Activated CD4-positive, alpha-beta T cell treated with anti-CD3 and anti-CD28 coated beads, Interleukin-2, amount 50 U/mL, for 24 hours (primary cell): ENCODE measurements at regions not wholly inside any gene's neighbourhood (a gene's known extent, or its start where the extent isn't known, plus 50 kb on each side); places are given as distances from the start of the nearest gene placed in this dataset.
"Not testable (repeated sequence)": the region's sequence is repeated elsewhere in the genome, so short reads cannot be mapped to it uniquely, and the experiment has no call there.

Experiments used
- DNase-seq, 2 donors: peaks; one replicate each; pipeline ENCODE4 v3.0.0-alpha.2; 2020; ENCODE audit warnings: low read depth in 1 of 2, low spot score in 1 of 2

DNA sequence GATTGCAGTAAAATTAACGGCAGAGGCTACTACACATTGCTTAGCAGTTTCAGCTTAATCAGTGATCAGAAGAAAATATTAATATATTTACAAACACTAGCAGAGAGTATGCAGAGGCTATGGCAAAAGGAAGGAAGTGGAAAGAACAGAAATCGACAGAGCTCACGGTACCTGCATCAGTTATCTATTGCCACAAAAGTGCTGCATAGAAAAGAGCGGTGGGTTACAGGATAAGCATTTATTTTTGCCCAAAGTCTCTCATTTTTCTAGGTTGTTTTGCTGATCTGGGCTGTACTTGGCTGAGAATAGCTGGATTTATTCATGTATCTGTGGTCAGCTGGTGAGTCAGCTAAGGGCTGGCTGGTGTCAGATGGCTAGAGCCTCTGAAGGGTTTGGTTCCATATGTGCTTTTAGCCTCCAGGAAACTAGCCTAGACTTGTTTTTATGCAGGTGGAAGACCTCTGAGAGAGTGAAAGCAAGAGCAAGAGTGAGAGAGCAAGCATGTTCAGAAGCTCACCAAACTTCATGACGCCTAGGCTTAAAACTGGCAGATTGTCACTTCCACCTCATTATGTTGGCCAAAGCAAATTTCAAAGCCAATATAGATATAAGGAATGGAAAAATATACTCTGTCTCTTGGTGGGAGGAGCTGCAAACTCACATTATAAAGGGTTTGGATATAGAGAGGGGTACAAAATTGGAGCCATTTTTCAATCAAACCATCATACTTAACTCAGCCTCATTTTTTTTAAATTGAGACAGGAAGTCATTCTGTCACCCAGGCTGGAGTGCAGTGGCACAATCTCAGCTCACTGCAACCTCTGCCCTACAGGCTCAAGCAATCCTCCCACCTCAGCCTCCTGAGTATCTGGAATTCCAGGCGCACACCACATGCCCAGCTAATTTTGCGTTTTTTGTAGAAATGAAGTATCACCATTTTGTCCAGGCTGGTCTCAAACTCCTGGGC lies 153.2 kb upstream of the RPL34 start:
- DNase-seq, result no peak

DNA sequence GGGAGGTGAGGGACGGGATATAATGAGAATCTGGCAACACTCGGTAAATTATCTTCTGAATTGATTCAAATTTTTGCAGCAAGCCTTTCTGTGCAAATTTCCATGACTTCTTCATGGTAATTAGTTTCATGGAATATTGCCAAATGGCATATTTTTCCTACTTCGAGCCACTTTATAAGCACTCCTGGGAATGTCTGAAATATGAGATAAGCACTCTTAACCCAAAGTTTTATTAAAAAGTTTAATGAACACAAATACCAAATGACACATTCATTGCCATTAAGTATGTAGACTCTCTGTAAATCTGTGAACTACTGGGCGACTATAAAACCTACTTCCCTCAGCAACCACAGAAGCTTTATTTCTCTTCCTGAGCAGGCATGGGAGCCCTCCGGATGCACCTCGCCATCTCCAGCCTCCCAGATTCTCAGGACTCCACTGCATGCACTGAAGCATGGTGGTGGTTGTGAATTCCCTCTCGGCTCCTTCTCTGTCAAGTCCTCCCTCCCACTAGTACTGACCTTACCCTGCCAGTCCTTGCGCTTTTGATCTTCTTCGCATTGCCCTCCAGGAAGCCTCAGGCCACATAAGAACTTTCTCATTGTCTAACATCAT lies 154.4 kb upstream of the RPL34 start:
- no peak for DNase-seq

GRCh38 chr4:108458681-108459080 lies 161.7 kb upstream of the RPL34 start:
- no peak for DNase-seq

DNA sequence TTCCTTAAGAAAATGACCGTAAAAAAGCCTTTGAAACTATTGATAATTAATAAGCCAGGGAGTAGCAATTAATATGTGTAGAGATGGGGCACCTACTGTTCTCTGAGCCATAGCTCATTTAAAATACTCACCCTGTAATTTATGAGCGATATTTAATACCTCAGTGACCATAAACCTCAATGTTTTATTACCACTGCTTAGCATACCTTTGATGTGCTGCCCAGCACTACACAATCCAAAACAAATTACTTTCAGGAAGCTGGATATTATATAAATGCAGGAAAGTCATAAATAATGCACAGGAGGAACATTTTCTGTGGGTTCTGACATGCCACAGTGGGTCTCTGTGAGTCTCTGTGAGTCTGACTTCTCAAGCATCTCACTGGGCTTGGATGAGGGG lies 166.1 kb upstream of the RPL34 start:
- DNase-seq, result no peak

DNA sequence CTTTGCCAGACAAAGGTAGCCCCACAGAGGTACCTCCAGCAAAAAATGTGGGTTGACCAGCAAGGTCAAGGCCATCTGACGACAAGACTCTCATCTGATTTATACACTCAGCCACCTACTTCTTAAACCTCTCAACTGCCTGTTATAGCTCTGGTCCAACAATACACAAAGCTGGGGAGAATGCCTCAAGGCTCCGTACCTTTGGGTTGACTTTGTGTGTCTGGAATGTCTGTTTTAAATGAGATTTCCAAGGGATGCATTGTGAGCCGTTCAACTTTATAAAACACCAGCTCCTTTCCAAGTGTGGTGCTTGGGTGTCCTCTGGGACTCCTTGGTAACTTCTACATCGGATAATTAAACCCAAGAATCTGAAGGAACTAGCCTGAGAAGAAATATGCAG lies 167.0 kb upstream of the RPL34 start:
- no peak for DNase-seq

GRCh38 chr4:108450236-108450898 lies 170.0 kb upstream of the RPL34 start:
- no peak for DNase-seq

GRCh38 chr4:108449129-108449528 lies 171.2 kb upstream of the RPL34 start:
- no peak for DNase-seq

DNA sequence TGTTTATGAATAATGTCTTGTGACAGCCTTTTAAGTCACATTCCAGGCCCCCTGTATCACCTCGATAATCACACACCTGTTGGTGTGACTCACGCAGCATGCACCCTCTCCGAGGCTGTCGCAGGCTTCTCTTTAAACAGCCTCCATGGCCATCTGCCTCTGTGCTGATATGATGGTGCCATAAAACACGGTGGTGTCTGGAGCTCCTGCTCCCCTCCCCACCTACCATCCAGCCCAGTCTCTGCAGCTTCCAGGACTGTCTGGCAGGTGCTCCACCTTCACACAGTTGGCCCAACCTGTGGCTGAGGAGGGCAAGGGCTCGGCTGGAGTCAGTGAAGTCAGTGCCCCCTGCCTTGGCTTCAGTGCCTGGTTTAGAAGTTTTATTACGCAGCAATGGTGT lies 173.8 kb upstream of the RPL34 start:
- no peak for DNase-seq

DNA sequence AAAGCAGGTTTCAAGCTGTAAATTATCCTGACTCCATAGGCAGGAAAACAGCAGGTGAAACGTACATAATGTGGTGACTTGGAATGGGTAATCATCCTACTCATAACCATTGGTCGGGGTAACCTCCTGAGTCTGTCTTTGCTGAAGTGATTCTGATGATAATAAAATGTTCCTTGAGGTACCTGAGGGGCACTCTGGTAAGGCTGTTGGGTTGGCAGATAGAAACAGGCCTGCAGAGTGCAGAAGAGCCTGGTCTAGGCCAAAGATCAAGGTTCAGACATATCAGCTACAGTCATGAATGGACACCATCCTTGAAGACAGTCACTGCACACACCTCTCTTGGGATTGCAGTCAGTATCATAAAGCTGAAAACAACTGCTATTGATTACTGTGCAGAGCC lies 174.7 kb upstream of the RPL34 start:
- no peak for DNase-seq

DNA sequence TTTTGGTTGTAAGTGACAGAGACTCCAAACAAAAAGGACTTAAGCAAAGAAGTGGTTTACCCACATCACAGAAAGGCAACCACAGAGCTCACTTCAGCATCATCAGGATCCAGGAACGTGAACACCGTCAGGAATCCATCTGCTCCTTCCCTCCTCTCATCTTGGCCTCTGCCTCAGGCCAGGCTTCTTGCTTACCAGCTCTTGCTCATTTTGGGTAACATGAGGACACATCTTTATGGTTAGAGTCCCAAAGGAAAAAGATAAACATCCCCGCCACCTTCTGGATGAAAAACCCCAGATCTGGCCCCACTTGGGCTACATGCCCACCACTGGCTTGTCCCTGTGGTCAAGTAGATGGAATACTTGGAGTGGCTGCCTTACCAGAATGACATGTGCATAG lies 176.8 kb upstream of the RPL34 start:
- no peak for DNase-seq

DNA sequence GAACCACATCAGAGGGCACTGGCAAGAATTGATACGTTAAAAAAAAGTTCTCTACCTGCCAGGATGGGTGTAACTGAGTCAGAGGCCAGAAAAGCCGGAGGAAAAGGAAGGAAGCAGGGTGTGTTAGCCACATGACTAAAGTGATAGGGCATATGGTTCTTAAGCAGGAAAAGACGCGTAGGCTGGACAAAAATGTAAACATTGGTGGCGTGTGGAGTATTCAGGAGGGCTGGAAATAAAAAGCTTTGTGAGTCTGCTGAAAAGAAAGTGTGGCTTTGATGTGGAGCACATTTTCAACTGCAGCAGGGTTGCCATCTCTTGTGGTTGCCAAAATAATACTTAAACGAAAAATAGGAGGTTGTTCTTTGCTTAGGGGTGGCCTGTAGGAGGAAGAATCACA lies 186.5 kb upstream of the RPL34 start:
- DNase-seq, result peak in 1 of 2 donors; percentile 42

- DNase-seq, result not testable (repeated sequence)
Observed at GRCh38 chr4:108433394-108433793, 187.0 kb upstream of the RPL34 start.

- DNase-seq, result no peak
Observed at GRCh38 chr4:108432418-108432817, 188.0 kb upstream of the RPL34 start.

DNA sequence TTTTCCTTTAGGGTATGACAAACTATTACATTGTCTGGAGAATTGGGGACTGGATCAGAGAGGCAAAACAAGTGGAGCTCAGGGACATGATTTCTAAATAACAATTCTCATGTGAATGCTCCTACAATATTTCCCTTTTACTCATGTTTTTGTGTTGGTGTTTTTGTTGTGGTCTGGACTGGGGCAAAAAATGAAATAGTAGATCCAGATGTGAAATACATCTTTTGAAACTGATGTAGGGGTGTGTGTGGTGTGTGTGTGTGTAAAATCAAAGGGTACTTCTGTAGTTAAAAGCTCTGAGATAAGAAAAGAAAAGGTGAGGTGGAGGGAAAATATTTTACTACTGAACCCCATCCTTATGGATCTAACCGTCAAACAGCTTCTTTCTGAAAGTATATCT lies 188.4 kb upstream of the RPL34 start:
- no peak for DNase-seq

GRCh38 chr4:108430921-108431320 lies 189.5 kb upstream of the RPL34 start:
- DNase-seq, result no peak

GRCh38 chr4:108429662-108430061 lies 190.7 kb upstream of the RPL34 start:
- no peak for DNase-seq

DNA sequence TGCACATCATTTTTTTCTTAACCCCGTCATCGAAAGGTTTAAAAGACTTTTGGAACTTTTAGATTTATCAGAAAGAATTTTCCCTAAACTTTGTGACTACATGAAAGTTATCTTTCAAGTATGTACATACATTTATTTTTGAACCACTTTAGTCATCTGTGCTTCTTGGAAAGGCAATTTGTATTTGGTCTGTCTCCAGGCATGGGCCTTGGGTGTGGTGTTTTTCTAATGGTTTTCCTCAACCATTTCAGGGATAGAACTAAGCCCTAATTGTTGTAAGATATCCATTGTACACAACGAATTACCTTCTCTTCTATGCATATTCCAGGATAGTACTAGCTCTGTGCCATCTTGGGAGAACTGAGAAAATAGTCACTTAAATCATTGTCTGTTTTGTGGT lies 191.5 kb upstream of the RPL34 start:
- DNase-seq, result no peak

GRCh38 chr4:108427946-108428485 lies 192.4 kb upstream of the RPL34 start:
- no peak for DNase-seq

- no peak for DNase-seq
Observed at GRCh38 chr4:108426493-108426892, 193.9 kb upstream of the RPL34 start.

- no peak for DNase-seq
Observed at GRCh38 chr4:108425988-108426387, 194.4 kb upstream of the RPL34 start.

GRCh38 chr4:108417923-108418322 lies 202.5 kb upstream of the RPL34 start:
- no peak for DNase-seq

GRCh38 chr4:108416831-108417230 lies 203.5 kb upstream of the RPL34 start:
- DNase-seq, result no peak
